BJ (cell line): ENCODE measurements at regions not wholly inside any gene's neighbourhood (a gene's known extent, or its start where the extent isn't known, plus 50 kb on each side); places are given as distances from the start of the nearest gene placed in this dataset.
"Not testable (repeated sequence)": the region's sequence is repeated elsewhere in the genome, so short reads cannot be mapped to it uniquely, and the experiment has no call there.

ENCODE experiments used
- CTCF ChIA-PET: fragments of 350-600 bp; formaldehyde crosslinking; extraction: SDS; loops from one replicate; lab custom pipeline; 2021; ENCODE audit warnings: antibody characterized with exemption, inconsistent platforms; lab: Yijun Ruan, JAX
- POLR2A ChIA-PET: fragments of 300-600 bp; sonication (Branson Sonifier 250); formaldehyde crosslinking; extraction: SDS; loops from one replicate; lab custom pipeline; 2021; ENCODE audit warnings: antibody characterized with exemption; lab: Charles Lee
- DNase-seq: peaks from one replicate; pipeline ENCODE4 v3.0.0-alpha.2; 2011; ENCODE audit warnings: low read depth
- H3K27me3 ChIP-seq: 2 replicates; pipeline ENCODE4 v1.6.0; 2011; ENCODE audit warnings: low read length; ENCODE audit not compliant: control insufficient read depth, insufficient read depth
- H3K36me3 ChIP-seq: 2 replicates; pipeline ENCODE4 v1.5.1; 2011; ENCODE audit warnings: low read length; ENCODE audit not compliant: control insufficient read depth, insufficient read depth
- H3K4me3 ChIP-seq: 2 replicates; pipeline ENCODE4 v1.5.1; 2011; ENCODE audit warnings: low read depth, mild to moderate bottlenecking, control low read depth, low read length
- CTCF ChIP-seq: IDR thresholded peaks from 2 replicates; pipeline ENCODE4 v1.5.1; 2011; ENCODE audit warnings: low read depth, mild to moderate bottlenecking, control low read depth, inconsistent platforms, low read length, moderate library complexity; ENCODE audit not compliant: insufficient read depth

- POLR2A ChIA-PET: no interaction called here
- Histone ChIP-seq H3K27me3 (no peaks in the 10 kb centered on the region), H3K4me3 (no peak overlapping the region), H3K36me3 (no peaks in the 10 kb centered on the region)
- no peak for TF ChIP-seq CTCF
- DNase-seq: no peak
- CTCF ChIA-PET: no interaction called here
These were observed 1103.5 kb downstream of the STIM2 start for GRCh38 chr4:27964095-27964494.

GRCh38 chr4:27966664-27967063 lies 1106.0 kb downstream of the STIM2 start:
- Histone ChIP-seq H3K27me3 (no peaks in the 10 kb centered on the region), H3K36me3 (no peaks in the 10 kb centered on the region), H3K4me3 (no peak overlapping the region)
- CTCF ChIA-PET: no interaction called here
- DNase-seq: no peak
- POLR2A ChIA-PET: no interaction called here
- TF ChIP-seq CTCF: no peak

GRCh38 chr4:27973056-27973455 lies 1112.4 kb downstream of the STIM2 start:
- DNase-seq: no peak
- Histone ChIP-seq H3K4me3 (no peak overlapping the region), H3K36me3 (no peaks in the 10 kb centered on the region), H3K27me3 (no peaks in the 10 kb centered on the region)
- no peak for TF ChIP-seq CTCF
- ChIA-PET POLR2A (no interaction called here), CTCF (no interaction called here)

GRCh38 chr4:27973700-27974099 lies 1113.1 kb downstream of the STIM2 start:
- CTCF ChIA-PET: no interaction called here

GRCh38 chr4:27974339-27974738 lies 1113.7 kb downstream of the STIM2 start:
- CTCF ChIA-PET: no interaction called here
- Histone ChIP-seq H3K27me3 (no peaks in the 10 kb centered on the region), H3K4me3 (no peak overlapping the region), H3K36me3 (no peaks in the 10 kb centered on the region)
- no peak for TF ChIP-seq CTCF
- DNase-seq: no peak
- POLR2A ChIA-PET: no interaction called here

More at GRCh38 chr4:27973700-27974099, 1113.1 kb downstream of the STIM2 start:
- DNase-seq: no peak
- no peaks in the 10 kb centered on the region for H3K36me3 ChIP-seq
- no peak overlapping the region for H3K4me3 ChIP-seq
- POLR2A ChIA-PET: no interaction called here
- TF ChIP-seq CTCF: no peak
- no peaks in the 10 kb centered on the region for H3K27me3 ChIP-seq

- H3K36me3 ChIP-seq, H3K4me3 ChIP-seq, DNase-seq, POLR2A ChIA-PET, H3K27me3 ChIP-seq, CTCF ChIA-PET: not testable (repeated sequence)
These were observed 1114.2 kb downstream of the STIM2 start for GRCh38 chr4:27974881-27975280.

- CTCF ChIA-PET, H3K36me3 ChIP-seq, H3K27me3 ChIP-seq, H3K4me3 ChIP-seq, POLR2A ChIA-PET, DNase-seq: not testable (repeated sequence)
These were observed 1117.9 kb downstream of the STIM2 start for GRCh38 chr4:27978427-27979109.
